CD4-positive, alpha-beta T cell treated with Interleukin-17A for 1 hour (primary cell): ENCODE measurements at regions not wholly inside any gene's neighbourhood (a gene's known extent, or its start where the extent isn't known, plus 50 kb on each side); places are given as distances from the start of the nearest gene placed in this dataset.
"Not testable (repeated sequence)": the region's sequence is repeated elsewhere in the genome, so short reads cannot be mapped to it uniquely, and the experiment has no call there.

ENCODE experiments used
- DNase-seq: peaks from one replicate; pipeline ENCODE4 v3.0.0-alpha.2; 2020

DNA sequence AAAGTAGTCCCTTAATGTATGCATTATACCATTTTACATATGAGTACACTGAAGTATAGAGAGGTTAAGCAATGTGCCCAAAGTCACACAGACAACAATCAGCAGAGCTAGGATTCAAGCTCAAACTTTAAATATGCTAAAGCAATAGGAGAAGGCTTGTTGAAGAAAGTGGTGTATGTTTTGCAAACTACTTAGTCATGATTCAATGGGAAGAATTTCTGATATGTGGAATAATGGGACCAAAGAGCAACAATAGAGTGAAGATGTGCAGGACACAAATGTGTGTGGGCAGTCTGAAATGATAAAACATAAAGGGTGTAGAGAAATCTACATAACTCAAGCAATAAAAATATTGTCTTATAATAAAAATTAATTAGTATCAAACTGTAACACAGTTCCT, 109.0 kb upstream of the ARSJ start:
- DNase-seq, result no peak

GRCh38 chr4:114091546-114091945, 112.1 kb upstream of the ARSJ start:
- no peak for DNase-seq

DNA sequence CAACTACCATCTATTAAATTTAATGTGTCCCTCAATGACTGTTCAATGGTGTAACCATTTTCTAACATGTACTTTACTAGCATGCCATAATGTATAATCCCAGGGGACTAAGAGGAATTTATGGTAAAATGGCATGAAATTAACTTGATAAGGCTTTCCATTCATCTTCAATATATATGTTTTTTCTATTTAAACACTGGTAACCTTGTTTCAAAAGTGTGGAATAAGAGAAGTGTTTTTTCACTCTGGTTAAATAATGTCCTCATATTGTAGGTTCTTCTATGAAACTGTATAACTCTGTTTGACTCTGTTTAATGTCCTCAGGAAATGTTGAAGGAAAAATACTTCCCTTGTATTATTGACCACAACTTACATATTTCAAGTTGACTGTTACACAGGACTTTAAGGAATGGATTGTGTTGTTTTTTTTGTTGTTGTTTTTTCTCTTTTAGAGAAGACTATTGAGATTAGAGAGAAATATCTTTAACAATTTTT, 113.8 kb upstream of the ARSJ start:
- no peak for DNase-seq

DNA sequence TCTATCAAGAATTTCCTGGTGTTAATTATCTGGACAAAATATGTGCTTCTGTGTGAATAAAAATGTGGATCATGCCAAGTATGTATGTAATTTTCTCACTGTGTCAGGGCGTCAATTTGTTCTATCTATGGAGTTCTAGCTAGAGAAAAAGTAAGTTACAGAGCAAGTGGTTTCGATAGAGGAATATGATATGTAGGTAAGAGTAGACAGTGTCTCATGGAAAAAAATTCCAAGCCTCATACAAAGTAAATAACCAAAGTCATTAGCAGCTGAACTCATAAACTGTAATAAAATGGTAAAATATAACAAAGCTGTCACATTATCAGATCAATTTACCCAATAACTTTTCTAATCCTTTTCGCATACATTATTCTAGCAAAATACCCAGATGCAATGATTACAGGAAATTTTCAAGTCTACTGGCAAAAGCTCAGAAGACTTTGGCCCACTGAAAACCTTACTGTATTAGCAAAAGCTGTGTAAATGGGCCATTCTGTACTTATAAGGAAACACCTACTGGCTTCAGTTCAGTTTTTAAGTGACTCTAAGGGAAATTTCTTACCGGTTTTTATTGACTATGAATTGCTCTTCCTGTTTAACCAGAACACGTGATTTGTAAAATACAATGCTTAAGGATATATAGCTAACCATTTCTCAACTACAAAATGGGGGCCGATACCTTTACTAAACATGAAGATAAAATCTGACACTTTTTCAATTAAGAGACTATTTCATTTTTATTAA, 121.0 kb upstream of the ARSJ start:
- DNase-seq, result no peak

GRCh38 chr4:114103908-114104307, 124.5 kb upstream of the ARSJ start:
- DNase-seq, result no peak

DNA sequence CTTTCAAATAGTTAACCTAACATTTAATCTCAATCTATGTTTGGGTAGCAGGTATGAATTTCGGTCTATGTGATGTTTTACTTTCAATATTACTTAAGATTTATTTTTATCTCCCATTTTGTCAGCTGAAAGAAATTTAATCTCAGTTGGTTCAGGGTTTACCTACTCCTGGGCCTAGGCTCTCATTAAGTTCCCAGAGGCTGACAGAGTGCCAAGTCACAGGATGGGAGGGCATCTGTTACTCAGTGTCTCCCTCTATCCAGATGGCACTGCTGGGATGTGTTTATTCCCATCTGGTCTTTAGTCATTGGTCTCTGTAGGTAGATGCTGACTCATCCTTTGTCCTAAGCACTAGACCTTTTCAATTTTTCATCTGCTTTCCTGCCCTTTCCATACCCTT, 129.4 kb upstream of the ARSJ start:
- no peak for DNase-seq

GRCh38 chr4:114109776-114110175, 130.3 kb upstream of the ARSJ start:
- DNase-seq, result no peak

DNA sequence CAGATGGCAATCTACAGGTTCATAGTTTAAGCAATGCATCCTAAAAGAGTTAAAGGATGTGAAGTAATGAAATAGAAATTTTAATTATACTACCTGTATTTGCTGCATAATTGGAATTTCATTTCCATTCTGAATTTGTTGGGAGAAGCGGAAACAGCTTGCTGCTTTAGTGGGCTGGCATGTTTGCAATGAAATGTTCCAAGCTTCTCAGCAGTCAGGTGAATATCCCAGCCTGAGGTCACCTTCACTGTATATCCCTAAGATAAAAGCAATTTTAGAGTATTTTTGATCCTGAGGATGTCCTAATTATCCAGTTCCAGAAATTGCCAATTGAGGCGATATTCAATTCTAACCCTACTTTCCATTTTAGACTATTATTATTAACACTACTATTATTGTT, 136.1 kb upstream of the ARSJ start:
- DNase-seq, result no peak

DNA sequence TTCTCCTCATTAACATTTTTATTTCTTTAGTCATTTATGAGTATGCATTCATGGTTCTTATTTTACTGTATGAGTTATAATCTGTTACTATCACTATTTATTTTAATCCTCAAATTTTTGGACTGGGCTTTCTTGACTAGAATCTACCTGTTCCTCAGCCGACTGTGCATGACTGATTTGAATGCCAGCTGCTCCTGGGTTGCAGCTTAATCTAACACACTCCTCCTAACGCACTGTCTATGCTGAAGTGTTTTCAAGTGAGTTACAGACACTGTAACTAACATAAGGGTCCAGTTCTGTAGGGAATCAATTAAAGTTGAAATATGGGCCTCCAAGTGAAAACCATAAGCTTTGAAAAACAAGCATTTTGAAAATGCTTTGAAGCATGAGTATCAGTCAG, 137.4 kb upstream of the ARSJ start:
- DNase-seq, result no peak

DNA sequence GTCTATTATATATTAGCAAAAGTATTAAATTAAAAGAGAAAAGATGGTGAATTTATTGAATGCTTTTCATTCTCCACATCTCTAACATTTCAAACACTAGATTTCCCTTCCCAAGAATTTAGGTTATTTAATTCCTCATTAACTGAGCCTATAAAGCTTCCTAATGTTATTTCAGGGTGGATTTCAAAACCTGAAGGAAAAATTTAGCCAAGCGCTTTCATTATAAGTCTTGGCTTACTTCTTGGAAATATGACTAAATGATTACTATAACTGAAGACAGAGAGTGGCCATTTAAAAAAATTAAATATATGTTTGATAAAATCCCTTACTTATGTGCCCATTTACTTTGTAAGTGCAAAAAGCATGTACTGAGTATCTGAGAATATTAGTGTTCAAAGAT, 141.8 kb upstream of the ARSJ start:
- no peak for DNase-seq

DNA sequence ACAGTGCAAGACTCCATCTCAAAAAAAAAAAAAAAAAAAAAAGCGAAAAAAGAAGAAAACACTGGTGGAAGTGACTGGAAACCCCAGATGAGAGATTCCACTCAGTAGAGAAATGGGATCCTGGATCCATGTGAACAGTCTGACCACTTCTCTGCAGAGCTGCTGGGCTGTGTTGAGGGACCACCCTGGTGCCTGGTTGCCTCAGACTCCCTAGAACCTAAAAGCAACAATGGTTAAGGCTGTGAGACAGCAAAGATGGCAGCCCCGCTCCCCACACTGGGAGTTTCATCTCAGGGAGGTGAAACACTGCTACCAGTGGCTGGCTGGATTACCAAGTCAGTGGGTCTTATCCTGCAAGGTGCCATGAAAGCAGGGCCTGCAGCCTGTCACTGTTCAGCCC, 152.8 kb upstream of the ARSJ start:
- DNase-seq, result no peak

- DNase-seq, result no peak
These were observed 153.4 kb upstream of the ARSJ start for GRCh38 chr4:114132830-114133229.

GRCh38 chr4:114136069-114136468, 156.6 kb upstream of the ARSJ start:
- DNase-seq, result no peak

GRCh38 chr4:114137984-114138383, 158.5 kb upstream of the ARSJ start:
- DNase-seq, result no peak

GRCh38 chr4:114146947-114147618, 167.6 kb upstream of the ARSJ start:
- no peak for DNase-seq

DNA sequence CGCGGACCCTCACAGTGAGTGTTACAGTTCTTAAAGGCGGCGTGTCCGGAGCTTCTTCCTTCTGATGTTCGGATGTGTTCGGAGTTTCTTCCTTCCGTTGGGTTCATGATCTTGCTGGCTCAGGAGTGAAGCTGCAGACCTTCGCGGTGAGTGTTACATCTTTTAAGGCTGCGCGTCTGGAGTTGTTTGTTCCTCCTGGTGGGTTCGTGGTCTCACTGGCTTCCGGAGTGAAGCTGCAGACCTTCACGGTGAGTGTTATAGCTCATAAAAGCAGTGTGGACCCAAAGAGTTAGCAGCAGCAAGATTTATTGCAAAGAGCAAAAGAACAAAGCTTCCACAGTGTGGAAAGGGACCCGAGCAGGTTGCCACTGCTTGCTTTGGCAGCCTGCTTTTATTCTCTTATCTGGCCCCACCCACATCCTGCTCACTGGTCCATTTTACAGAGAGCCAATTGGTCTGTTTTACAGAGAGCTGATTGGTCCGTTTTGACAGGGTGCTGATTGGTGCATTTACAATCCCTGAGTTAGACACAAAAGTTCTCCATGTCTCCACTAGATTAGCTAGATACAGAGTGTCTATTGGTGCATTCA, 168.3 kb upstream of the ARSJ start:
- DNase-seq, result peak; percentile 10

DNA sequence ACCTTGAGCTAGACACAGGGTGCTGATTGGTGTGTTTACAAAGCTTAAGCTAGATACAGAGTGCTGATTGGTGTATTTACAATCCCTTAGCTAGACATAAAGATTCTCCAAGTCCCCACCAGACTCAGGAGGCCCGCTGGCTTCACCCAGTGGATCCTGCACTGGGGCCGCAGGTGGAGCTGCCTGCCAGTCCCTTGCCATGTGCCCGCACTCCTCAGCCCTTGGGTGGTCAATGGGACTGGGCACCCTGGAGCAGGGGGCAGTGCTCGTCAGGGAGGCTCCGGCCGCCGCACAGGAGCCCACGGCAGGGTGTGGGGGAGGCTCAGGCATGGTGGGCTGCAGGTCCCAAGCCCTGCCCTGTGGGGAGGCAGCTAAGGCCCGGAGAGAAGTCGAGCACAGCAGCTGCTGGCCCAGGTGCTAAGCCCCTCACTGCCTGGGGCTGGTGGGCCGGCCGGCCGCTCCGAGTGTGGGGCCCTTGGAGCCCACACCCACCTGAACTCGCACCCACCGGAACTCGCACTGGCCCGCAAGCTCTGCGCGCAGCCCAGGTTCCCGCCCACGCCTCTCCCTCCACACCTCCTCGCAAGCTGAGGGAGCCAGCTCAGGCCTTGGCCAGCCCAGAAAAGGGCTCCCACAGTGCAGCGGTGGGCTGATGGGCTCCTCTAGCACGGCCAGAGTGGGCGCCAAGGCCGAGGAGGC, 169.1 kb upstream of the ARSJ start:
- not testable (repeated sequence) for DNase-seq

DNA sequence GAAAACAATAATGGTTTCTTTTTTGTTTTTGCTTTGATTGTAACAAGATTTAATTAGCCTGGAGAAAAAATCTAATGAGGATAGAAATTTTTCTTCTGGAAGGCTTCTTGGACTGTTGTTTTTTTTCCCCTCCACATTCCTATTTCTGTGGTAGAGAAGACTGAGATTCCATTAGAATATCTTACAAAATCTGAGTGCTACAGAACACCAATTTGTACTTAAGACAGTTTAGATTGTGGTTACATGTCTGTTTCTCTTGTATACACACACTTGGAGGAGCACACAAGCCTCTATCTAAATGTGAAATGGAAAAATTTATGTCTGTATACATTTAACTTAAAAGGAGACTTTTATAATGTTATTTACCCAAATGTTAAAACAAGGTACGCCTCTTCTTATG, 176.9 kb upstream of the ARSJ start:
- no peak for DNase-seq

- DNase-seq, result no peak
These were observed 182.4 kb upstream of the ARSJ start for GRCh38 chr4:114161809-114162208.

GRCh38 chr4:114163051-114163450, 183.6 kb upstream of the ARSJ start:
- no peak for DNase-seq

- DNase-seq, result no peak
These were observed 194.5 kb upstream of the ARSJ start for GRCh38 chr4:114173968-114174367.

- no peak for DNase-seq
These were observed 198.2 kb upstream of the ARSJ start for GRCh38 chr4:114177628-114178027.

DNA sequence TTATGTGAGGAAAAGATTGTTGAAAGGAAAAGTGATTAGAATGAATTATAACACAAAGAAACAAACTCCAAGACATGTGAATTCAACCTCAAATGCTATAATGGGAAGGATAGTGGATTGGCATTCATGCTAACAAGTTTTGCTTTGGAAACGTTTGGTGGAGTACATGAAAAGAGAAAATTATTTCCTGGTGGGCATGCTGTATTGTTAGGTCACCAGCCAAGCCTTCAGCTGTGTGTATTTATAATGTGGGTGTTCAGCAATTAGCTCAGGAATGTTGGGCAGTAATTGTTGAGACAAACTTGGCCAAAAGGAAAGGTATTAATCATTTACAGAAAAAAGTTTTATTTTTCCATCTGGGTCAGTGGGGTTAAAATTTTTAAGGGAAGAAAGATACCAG, 198.9 kb upstream of the ARSJ start:
- no peak for DNase-seq

GRCh38 chr4:114180481-114180880, 201.0 kb upstream of the ARSJ start:
- DNase-seq, result peak; percentile 7
